Common myeloid progenitor, CD34-positive (primary cell): ENCODE measurements at regions not wholly inside any gene's neighbourhood (a gene's known extent, or its start where the extent isn't known, plus 50 kb on each side); places are given as distances from the start of the nearest gene placed in this dataset.

Experiments used
- CTCF ChIA-PET: fragments of 350-600 bp; sonication (Branson Sonifier 250); formaldehyde crosslinking; loops from one replicate; lab custom pipeline; 2021; ENCODE audit warnings: antibody characterized with exemption; lab: Charles Lee
- POLR2A ChIA-PET: fragments of 350-600 bp; sonication (Branson Sonifier 250); formaldehyde crosslinking; loops from one replicate; lab custom pipeline; 2021; ENCODE audit warnings: antibody characterized with exemption; lab: Charles Lee
- DNase-seq, 3 donors: peaks; one replicate each; pipeline versions ENCODE4 v3.0.0 to v3.0.0-alpha.2; 2013
- H3K27ac ChIP-seq, 2 experiments: 1 replicate in 1 of 2; 2 replicates in 1 of 2; pipeline ENCODE4 v1.7.0; 2013; ENCODE audit warnings: inconsistent platforms in 2 of 2, low read length in 2 of 2, mild to moderate bottlenecking in 2 of 2, low read depth in 1 of 2, moderate library complexity in 1 of 2; ENCODE audit not compliant: severe bottlenecking in 2 of 2, insufficient read depth in 1 of 2, poor library complexity in 1 of 2
- H3K27me3 ChIP-seq, 5 experiments: replicated peaks in 2 of 5; 1 replicate in 3 of 5; 2 replicates in 2 of 5; pipeline versions ENCODE4 v1.6.1 to v1.7.0; 2013; ENCODE audit warnings: low read length in 4 of 5, mild to moderate bottlenecking in 2 of 5, moderate library complexity in 2 of 5, inconsistent platforms in 1 of 5; ENCODE audit not compliant: insufficient read depth in 5 of 5, control insufficient read depth in 4 of 5
- H3K36me3 ChIP-seq, 4 experiments: 1 replicate in 2 of 4; 2 replicates in 2 of 4; pipeline versions ENCODE4 v1.6.1 to v1.7.0; 2013; ENCODE audit warnings: low read length in 3 of 4, control low read depth in 1 of 4, mild to moderate bottlenecking in 1 of 4; ENCODE audit not compliant: control insufficient read depth in 4 of 4, insufficient read depth in 4 of 4
- H3K4me1 ChIP-seq, 4 experiments: 1 replicate in 3 of 4; 2 replicates in 1 of 4; pipeline versions ENCODE4 v1.6.1 to v1.7.1; 2013; ENCODE audit warnings: low read length in 3 of 4, mild to moderate bottlenecking in 3 of 4, control low read depth in 1 of 4, inconsistent platforms in 1 of 4, moderate library complexity in 1 of 4; ENCODE audit not compliant: control insufficient read depth in 4 of 4, insufficient read depth in 4 of 4; ENCODE audit errors: control extremely low read depth in 1 of 4
- H3K4me3 ChIP-seq, 7 experiments: 1 replicate in 4 of 7; 2 replicates in 3 of 7; pipeline versions ENCODE4 v1.5.1 to v1.7.0; 2013; ENCODE audit warnings: mild to moderate bottlenecking in 7 of 7, low read length in 6 of 7, moderate library complexity in 6 of 7, inconsistent platforms in 2 of 7, low read depth in 2 of 7, control low read depth in 1 of 7; ENCODE audit not compliant: insufficient read depth in 4 of 7, control insufficient read depth in 1 of 7; ENCODE audit errors: extremely low read depth in 1 of 7
- H3K9me3 ChIP-seq, 5 experiments: 1 replicate in 4 of 5; 2 replicates in 1 of 5; pipeline versions ENCODE4 v1.6.1 to v1.7.1; 2013; ENCODE audit warnings: low read length in 4 of 5, mild to moderate bottlenecking in 2 of 5, inconsistent platforms in 1 of 5, low read depth in 1 of 5, moderate library complexity in 1 of 5; ENCODE audit not compliant: control insufficient read depth in 4 of 5, insufficient read depth in 2 of 5; ENCODE audit errors: control extremely low read depth in 1 of 5
- WGBS: methylation state at CpG from one replicate; pipeline ENCODE4 v1.1.5; 2013; ENCODE audit not compliant: insufficient coverage; 5-methylcytosine and 5-hydroxymethylcytosine counted together

- H3K4me3 ChIP-seq = no peak overlapping the region
- H3K36me3 ChIP-seq = no peaks in the 10 kb centered on the region
- peaks cover 0 to 5% (median under 1%) of the 10 kb centered on the region in 4 experiments for H3K4me1 ChIP-seq
- DNase-seq = no peak
- CTCF ChIA-PET = no interaction called here
- peaks cover 0 to 2% (median 0%) of the 10 kb centered on the region in 5 experiments for H3K9me3 ChIP-seq
- no peak overlapping the region for H3K27ac ChIP-seq
- WGBS = 100% methylated on average over 1 of the region's 2 CpGs
- no peaks in the 10 kb centered on the region for H3K27me3 ChIP-seq
- POLR2A ChIA-PET = no interaction called here
Observed at GRCh38 chr15:47950447-47950846, 170.3 kb upstream of the SLC24A5 start.

DNA sequence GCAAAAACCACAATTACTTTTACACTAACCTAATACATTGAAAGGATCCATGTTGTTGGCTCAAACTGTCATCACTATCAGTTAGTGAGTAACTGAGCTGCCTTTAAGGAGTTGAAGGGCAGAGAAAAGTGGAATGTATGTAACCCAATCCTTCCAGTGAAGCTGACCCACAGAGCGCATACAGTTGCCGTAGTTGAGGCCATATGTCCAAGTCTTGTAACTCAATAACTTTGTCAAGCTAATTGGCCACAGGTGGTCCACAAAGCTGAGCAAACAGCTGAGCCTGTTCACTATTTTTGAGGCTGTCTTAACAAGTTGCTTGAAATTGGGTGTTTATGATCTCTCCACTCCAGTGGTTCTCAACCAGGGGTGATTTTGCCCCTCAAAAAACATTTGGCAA is 169.0 kb upstream of the SLC24A5 start:
- H3K27me3 ChIP-seq = no peaks in the 10 kb centered on the region
- no peak overlapping the region for H3K27ac ChIP-seq
- no peak overlapping the region for H3K4me3 ChIP-seq
- no peak for DNase-seq
- ChIA-PET CTCF (no interaction called here), POLR2A (no interaction called here)
- no peaks in the 10 kb centered on the region for H3K36me3 ChIP-seq
- peaks cover 0 to 2% (median 0%) of the 10 kb centered on the region in 5 experiments for H3K9me3 ChIP-seq
- no peaks in the 10 kb centered on the region for H3K4me1 ChIP-seq
- no CpG with 5 or more reads among the region's 2 CpGs for WGBS

- Histone ChIP-seq H3K27ac (no peak overlapping the region), H3K4me3 (no peak overlapping the region), H3K27me3 (no peaks in the 10 kb centered on the region), H3K36me3 (no peaks in the 10 kb centered on the region), H3K4me1 (no peaks in the 10 kb centered on the region), H3K9me3 (peaks cover 0 to 2% (median 0%) of the 10 kb centered on the region in 5 experiments)
- ChIA-PET CTCF (no interaction called here), POLR2A (no interaction called here)
- WGBS = no CpG with 5 or more reads among the region's 3 CpGs
- DNase-seq = no peak
Observed at GRCh38 chr15:47954196-47954595, 166.6 kb upstream of the SLC24A5 start.

DNA sequence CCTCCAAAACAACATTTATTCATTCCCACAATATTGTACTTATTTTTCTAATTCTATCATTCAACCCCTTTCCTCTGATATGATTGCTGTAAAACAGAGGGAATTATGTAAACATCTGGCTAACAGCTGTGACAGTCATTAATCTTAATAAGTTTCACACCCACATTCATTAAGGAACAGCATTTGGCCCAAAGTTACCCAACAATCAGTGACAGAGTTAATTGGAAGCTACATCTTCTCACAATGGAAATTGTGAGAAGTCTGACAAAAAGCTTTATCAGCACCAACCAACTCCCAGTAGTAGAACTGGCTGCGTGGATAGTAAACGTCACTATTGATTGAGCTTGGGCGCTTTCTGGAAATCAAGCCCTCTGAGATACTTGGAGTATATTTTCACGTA is 165.8 kb upstream of the SLC24A5 start:
- H3K36me3 ChIP-seq = no peaks in the 10 kb centered on the region
- H3K27ac ChIP-seq = no peak overlapping the region
- 100% methylated on average over 1 of the region's 4 CpGs for WGBS
- H3K9me3 ChIP-seq = peaks cover 0 to 2% (median 0%) of the 10 kb centered on the region in 5 experiments
- peaks cover 0 to 7% (median 1%) of the 10 kb centered on the region in 4 experiments for H3K4me1 ChIP-seq
- H3K27me3 ChIP-seq = no peaks in the 10 kb centered on the region
- CTCF ChIA-PET = no interaction called here
- DNase-seq = no peak
- POLR2A ChIA-PET = no interaction called here
- H3K4me3 ChIP-seq = no peak overlapping the region

DNA sequence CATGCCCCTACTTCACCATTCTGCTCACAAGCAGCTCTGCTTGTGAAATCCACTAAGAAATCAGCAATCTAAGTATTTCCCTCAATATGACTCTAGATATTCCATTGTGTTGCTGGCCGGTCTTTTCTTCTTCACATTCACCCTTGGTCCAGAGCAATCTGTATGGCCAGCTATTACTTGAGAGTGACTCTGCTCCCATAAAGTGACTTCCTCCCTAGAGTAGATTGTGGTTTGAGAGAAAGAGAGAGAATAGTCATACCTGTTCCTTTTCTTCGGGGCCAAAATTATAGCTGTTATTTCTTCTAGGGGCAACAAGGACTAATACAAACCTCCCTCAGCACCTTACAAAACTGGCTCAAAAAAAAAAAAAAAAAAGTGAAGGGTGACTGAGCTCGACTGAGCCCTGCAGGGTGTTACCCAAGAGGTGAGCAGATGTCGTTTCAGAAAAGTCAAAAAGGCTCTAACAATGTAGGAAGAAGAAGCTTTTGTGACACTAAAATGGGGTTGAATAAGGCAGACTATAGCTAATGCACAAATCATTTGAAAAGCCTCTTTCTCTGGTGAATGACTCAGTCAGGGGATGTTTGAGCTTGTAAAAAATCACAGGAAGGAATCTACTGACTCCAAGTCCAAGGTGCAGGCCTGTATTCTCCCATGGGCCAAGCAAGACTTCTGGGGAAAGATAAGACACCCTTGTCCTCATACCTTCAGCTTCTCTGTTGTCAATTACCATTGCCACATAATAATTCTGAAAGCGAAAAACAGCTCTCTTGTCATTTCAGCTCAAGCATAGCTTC is 161.0 kb upstream of the SLC24A5 start:
- 94% methylated on average over 4 of the region's 5 CpGs for WGBS
- no peaks in the 10 kb centered on the region for H3K27me3 ChIP-seq
- POLR2A ChIA-PET = no interaction called here
- H3K27ac ChIP-seq = no peak overlapping the region
- H3K9me3 ChIP-seq = no peaks in the 10 kb centered on the region
- peaks cover 0 to 20% (median 14%) of the 10 kb centered on the region in 4 experiments for H3K4me1 ChIP-seq
- H3K4me3 ChIP-seq = no peak overlapping the region
- H3K36me3 ChIP-seq = no peaks in the 10 kb centered on the region
- DNase-seq = no peak
- CTCF ChIA-PET = interaction anchor here (0.6 to 1.2 kb wide), 5 partner anchors 9 to 1639 kb away, joined by 3 to 4 read pairs (median 3); no protein-coding TSS in a partner anchor

GRCh38 chr15:47961401-47962090 is 159.2 kb upstream of the SLC24A5 start:
- POLR2A ChIA-PET = no interaction called here
- CTCF ChIA-PET = interaction anchor here (1.1 kb wide), 1 partner anchor 13 kb away, joined by 3 read pairs; no protein-coding TSS in a partner anchor
- WGBS = 26% methylated on average over 8 of the region's 9 CpGs
- peaks cover 0 to 20% (median 14%) of the 10 kb centered on the region in 4 experiments for H3K4me1 ChIP-seq
- peak overlapping the region in 1 of 2 experiments; percentile 27 for H3K27ac ChIP-seq
- peak overlapping the region in 3 of 7 experiments; percentile 38 to 46 (median 45) for H3K4me3 ChIP-seq
- no peaks in the 10 kb centered on the region for H3K27me3 ChIP-seq
- H3K36me3 ChIP-seq = no peaks in the 10 kb centered on the region
- no peaks in the 10 kb centered on the region for H3K9me3 ChIP-seq
- peak; percentile 66 to 93 (median 89) for DNase-seq

DNA sequence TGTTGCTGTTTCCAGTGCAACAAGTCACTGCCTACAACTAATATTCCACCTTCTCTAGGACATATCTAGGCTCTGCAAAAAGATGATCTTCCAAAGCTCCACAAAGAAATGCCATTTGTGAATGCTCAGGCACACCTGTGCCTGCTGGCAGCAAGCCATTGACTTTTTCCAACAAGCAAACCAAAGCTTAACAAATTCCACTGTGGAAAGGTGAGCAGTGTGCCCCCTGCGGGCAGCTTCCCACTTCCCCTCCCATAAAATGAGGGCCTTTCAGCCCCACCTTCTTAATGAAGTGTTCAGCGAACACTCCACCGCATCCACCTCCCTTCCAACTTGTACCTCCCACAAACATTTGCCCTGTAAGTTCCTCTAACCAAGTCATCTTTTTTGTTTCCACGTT is 157.5 kb upstream of the SLC24A5 start:
- Histone ChIP-seq H3K27ac (no peak overlapping the region), H3K4me1 (peaks cover 0 to 20% (median 14%) of the 10 kb centered on the region in 4 experiments), H3K36me3 (no peaks in the 10 kb centered on the region), H3K9me3 (no peaks in the 10 kb centered on the region), H3K4me3 (no peak overlapping the region), H3K27me3 (no peaks in the 10 kb centered on the region)
- 80% methylated on average over 4 of the region's 4 CpGs for WGBS
- DNase-seq = no peak
- POLR2A ChIA-PET = no interaction called here
- CTCF ChIA-PET = no interaction called here
